Omental fat pad (tissue), 3 donors: ENCODE measurements at regions not wholly inside any gene's neighbourhood (a gene's known extent, or its start where the extent isn't known, plus 50 kb on each side); places are given as distances from the start of the nearest gene placed in this dataset.

ENCODE experiments used
- ATAC-seq: fragments of 150-250 bp; one replicate; pipeline ENCODE4 v1.9.1; 2016; ENCODE audit warnings: mild to moderate bottlenecking, moderate library complexity; ENCODE audit not compliant: low FRiP score
- DNase-seq: peaks from one replicate; pipeline ENCODE4 v3.0.0-alpha.2; 2019; ENCODE audit warnings: low spot score
- CTCF ChIP-seq, 3 donors: fragments of 450-650 bp; IDR thresholded peaks; one replicate each; pipeline ENCODE4 v1.5.1; 2016 to 2017; ENCODE audit warnings: antibody characterized with exemption in 3 of 3, mild to moderate bottlenecking in 3 of 3, moderate library complexity in 2 of 3

- no peak for DNase-seq
- no peak for ATAC-seq
- no peak for TF ChIP-seq CTCF (IDR thresholded peaks at IDR 0.05)
Measured at GRCh38 chr10:21014141-21014540, 117.0 kb upstream of the NEBL start.

- no peak for ATAC-seq
- no peak for DNase-seq
- TF ChIP-seq CTCF (IDR thresholded peaks at IDR 0.05) = no peak
Measured at GRCh38 chr10:21011433-21012018, 114.4 kb upstream of the NEBL start.

GRCh38 chr10:21010615-21011014, 113.5 kb upstream of the NEBL start:
- TF ChIP-seq CTCF (IDR thresholded peaks at IDR 0.05) = no peak
- no peak for ATAC-seq
- DNase-seq = no peak

GRCh38 chr10:21003240-21003822, 106.2 kb upstream of the NEBL start:
- no peak for TF ChIP-seq CTCF (IDR thresholded peaks at IDR 0.05)
- no peak for ATAC-seq
- DNase-seq = no peak

GRCh38 chr10:21002091-21002878, 105.2 kb upstream of the NEBL start:
- no peak for TF ChIP-seq CTCF (IDR thresholded peaks at IDR 0.05)
- ATAC-seq (no peak), DNase-seq (no peak)

GRCh38 chr10:20999699-21000098, 102.6 kb upstream of the NEBL start:
- no peak for TF ChIP-seq CTCF (IDR thresholded peaks at IDR 0.05)
- DNase-seq (no peak), ATAC-seq (no peak)

- ATAC-seq = no peak
- no peak for TF ChIP-seq CTCF (IDR thresholded peaks at IDR 0.05)
- DNase-seq = no peak
Measured at GRCh38 chr10:20998036-20998435, 100.9 kb upstream of the NEBL start.
